Naive thymus-derived CD4-positive, alpha-beta T cell (primary cell): ENCODE measurements at regions not wholly inside any gene's neighbourhood (a gene's known extent, or its start where the extent isn't known, plus 50 kb on each side); places are given as distances from the start of the nearest gene placed in this dataset.

ENCODE experiments used
- ATAC-seq: fragments of 150-1000 bp; cut with Tn5 transposase; 2 replicates; pipeline ENCODE4 v1.10.0; 2021; ENCODE audit warnings: mild to moderate bottlenecking, moderate library complexity
- CTCF ChIA-PET: fragments of 350-600 bp; sonication (Branson Sonifier 250); formaldehyde crosslinking; loops from one replicate; lab custom pipeline; 2021; ENCODE audit warnings: antibody characterized with exemption; lab: Charles Lee
- POLR2A ChIA-PET: fragments of 350-600 bp; sonication (Branson Sonifier 250); formaldehyde crosslinking; loops from one replicate; lab custom pipeline; 2021; ENCODE audit warnings: antibody characterized with exemption, inconsistent platforms; lab: Charles Lee
- DNase-seq, 9 donors: peaks; one replicate each; pipeline versions ENCODE4 v3.0.0 to v3.0.0-alpha.2; 2020 to 2022; ENCODE audit warnings: mixed read lengths in 1 of 9
- H3K27ac ChIP-seq: one replicate; pipeline ENCODE4 v1.7.0; 2013; ENCODE audit warnings: mild to moderate bottlenecking, low read depth, low read length, moderate library complexity
- H3K27me3 ChIP-seq, 2 donors: one replicate each; pipeline ENCODE4 v1.7.0; 2013; ENCODE audit warnings: low read length in 2 of 2, mild to moderate bottlenecking in 2 of 2, moderate library complexity in 2 of 2; ENCODE audit not compliant: control insufficient read depth in 2 of 2, insufficient read depth in 2 of 2
- H3K36me3 ChIP-seq, 3 experiments: 1 replicate in 2 of 3; 2 replicates in 1 of 3; pipeline ENCODE4 v1.7.0; 2013; ENCODE audit warnings: low read length in 3 of 3, mild to moderate bottlenecking in 3 of 3, moderate library complexity in 1 of 3; ENCODE audit not compliant: insufficient read depth in 3 of 3, control insufficient read depth in 2 of 3
- H3K4me1 ChIP-seq, 2 donors: one replicate each; pipeline ENCODE4 v1.7.0; 2013; ENCODE audit warnings: low read length in 2 of 2, mild to moderate bottlenecking in 2 of 2, moderate library complexity in 1 of 2; ENCODE audit not compliant: control insufficient read depth in 2 of 2, insufficient read depth in 2 of 2
- H3K4me3 ChIP-seq: 2 replicates; pipeline ENCODE4 v1.7.0; 2013; ENCODE audit warnings: mild to moderate bottlenecking, low read length
- H3K9me3 ChIP-seq, 3 experiments: 1 replicate in 2 of 3; 2 replicates in 1 of 3; pipeline ENCODE4 v1.7.0; 2013; ENCODE audit warnings: low read length in 3 of 3; ENCODE audit not compliant: control insufficient read depth in 2 of 3
- H3K27ac Mint-ChIP-seq, 9 donors: one replicate each; pipeline ENCODE4 v1.8.0; 2020 to 2022; ENCODE audit warnings: mixed read lengths in 9 of 9, mild to moderate bottlenecking in 8 of 9, moderate library complexity in 5 of 9, inconsistent platforms in 2 of 9
- H3K27me3 Mint-ChIP-seq, 5 donors: one replicate each; pipeline ENCODE4 v1.8.0; 2021 to 2022; ENCODE audit warnings: mixed read lengths in 5 of 5, mild to moderate bottlenecking in 1 of 5
- H3K36me3 Mint-ChIP-seq, 5 donors: one replicate each; pipeline ENCODE4 v1.8.0; 2020 to 2022; ENCODE audit warnings: mixed read lengths in 5 of 5, mild to moderate bottlenecking in 3 of 5, inconsistent platforms in 1 of 5
- H3K4me1 Mint-ChIP-seq, 7 donors: one replicate each; pipeline ENCODE4 v1.8.0; 2020 to 2022; ENCODE audit warnings: mixed read lengths in 7 of 7, mild to moderate bottlenecking in 3 of 7, inconsistent platforms in 1 of 7
- H3K4me3 Mint-ChIP-seq, 10 donors: one replicate each; pipeline ENCODE4 v1.8.0; 2020 to 2022; ENCODE audit warnings: mild to moderate bottlenecking in 10 of 10, mixed read lengths in 10 of 10, moderate library complexity in 6 of 10, inconsistent platforms in 2 of 10
- H3K9me3 Mint-ChIP-seq, 11 donors: one replicate each; pipeline ENCODE4 v1.8.0; 2020 to 2022; ENCODE audit warnings: mixed read lengths in 11 of 11, mild to moderate bottlenecking in 4 of 11, inconsistent platforms in 1 of 11, moderate library complexity in 1 of 11
- intact Hi-C, 2 donors: fragments of 100-400 bp; cut with micrococcal nuclease; formaldehyde crosslinking; loops; one replicate each; pipeline ENCODE4 v1.15.1; 2023

GRCh38 chr12:89236237-89236636 is 116.1 kb downstream of the DUSP6 start:
- Histone ChIP-seq H3K36me3 (no peaks in the 10 kb centered on the region), H3K4me1 (peaks cover 18 to 54% of the 10 kb centered on the region in 2 donors), H3K4me3 (no peak overlapping the region), H3K9me3 (no peaks in the 10 kb centered on the region), H3K27me3 (no peaks in the 10 kb centered on the region), H3K27ac (no peak overlapping the region)
- ATAC-seq (no peak), DNase-seq (no peak)
- intact Hi-C loops, result loop anchor here in 1 of 2 donors (1.0 kb wide), 1 partner anchor 8 kb away; no protein-coding TSS in a partner anchor
- peak overlapping the region in 6 of 10 donors; percentile 72 to 87 (median 78) for H3K4me3 Mint-ChIP-seq
- peaks cover 55 to 94% (median 83%) of the 10 kb centered on the region in 7 donors for H3K4me1 Mint-ChIP-seq
- ChIA-PET POLR2A (interaction anchor here (0.7 to 1.9 kb wide), 3 partner anchors 7 to 9 kb away, joined by 3 to 9 read pairs (median 3); no protein-coding TSS in a partner anchor), CTCF (interaction anchor here (1.8 kb wide), 1 partner anchor 9 kb away, joined by 6 read pairs; no protein-coding TSS in a partner anchor)
- H3K9me3 Mint-ChIP-seq, result peaks cover 0 to 20% (median 3%) of the 10 kb centered on the region in 11 donors
- H3K27me3 Mint-ChIP-seq, result no peaks in the 10 kb centered on the region
- H3K36me3 Mint-ChIP-seq, result peaks cover 0 to 40% (median 4%) of the 10 kb centered on the region in 5 donors
- H3K27ac Mint-ChIP-seq, result peak overlapping the region in 1 of 9 donors; percentile 17

- POLR2A ChIA-PET, result interaction anchor here (0.7 to 1.9 kb wide), 5 partner anchors 8 to 53 kb away, joined by 3 to 9 read pairs (median 3); no protein-coding TSS in a partner anchor
- peak in 5 of 9 donors; percentile 14 to 29 (median 27) for DNase-seq
- H3K27ac Mint-ChIP-seq, result peak overlapping the region; percentile 17 to 88 (median 68)
- H3K36me3 ChIP-seq, result no peaks in the 10 kb centered on the region
- H3K4me1 Mint-ChIP-seq, result peaks cover 55 to 95% (median 88%) of the 10 kb centered on the region in 7 donors
- intact Hi-C loops, result loop anchor here (1.0 kb wide), 2 partner anchors 10 kb away; no protein-coding TSS in a partner anchor
- ATAC-seq, result peak; percentile 76
- CTCF ChIA-PET, result interaction anchor here (0.6 to 1.8 kb wide), 2 partner anchors 10 to 67 kb away, joined by 3 to 6 read pairs; no protein-coding TSS in a partner anchor
- H3K4me3 ChIP-seq, result peak overlapping the region; percentile 31
- peaks cover 18 to 54% of the 10 kb centered on the region in 2 donors for H3K4me1 ChIP-seq
- H3K9me3 Mint-ChIP-seq, result peaks cover 0 to 17% (median 3%) of the 10 kb centered on the region in 11 donors
- H3K9me3 ChIP-seq, result no peaks in the 10 kb centered on the region
- peaks cover 0 to 36% (median 4%) of the 10 kb centered on the region in 5 donors for H3K36me3 Mint-ChIP-seq
- H3K4me3 Mint-ChIP-seq, result peak overlapping the region; percentile 72 to 87 (median 78)
- H3K27me3 ChIP-seq, result no peaks in the 10 kb centered on the region
- H3K27ac ChIP-seq, result no peak overlapping the region
- H3K27me3 Mint-ChIP-seq, result no peaks in the 10 kb centered on the region
Measured at GRCh38 chr12:89235189-89235993, 116.9 kb downstream of the DUSP6 start.

- DNase-seq (no peak), ATAC-seq (no peak)
- POLR2A ChIA-PET, result interaction anchor here (0.6 to 1.6 kb wide), 3 partner anchors 9 to 63 kb away, joined by 3 to 4 read pairs (median 3); no protein-coding TSS in a partner anchor
- Histone ChIP-seq H3K9me3 (no peaks in the 10 kb centered on the region), H3K36me3 (no peaks in the 10 kb centered on the region), H3K27ac (no peak overlapping the region), H3K4me3 (no peak overlapping the region), H3K27me3 (no peaks in the 10 kb centered on the region), H3K4me1 (peaks cover 18 to 53% of the 10 kb centered on the region in 2 donors)
- peak overlapping the region; percentile 1 to 86 (median 72) for H3K4me3 Mint-ChIP-seq
- CTCF ChIA-PET, result no interaction called here
- no peaks in the 10 kb centered on the region for H3K27me3 Mint-ChIP-seq
- intact Hi-C loops, result loop anchor here (1.0 kb wide), 2 partner anchors 9 to 11 kb away; no protein-coding TSS in a partner anchor
- H3K36me3 Mint-ChIP-seq, result peaks cover 0 to 32% (median 4%) of the 10 kb centered on the region in 5 donors
- H3K4me1 Mint-ChIP-seq, result peaks cover 51 to 86% (median 84%) of the 10 kb centered on the region in 7 donors
- peak overlapping the region in 4 of 9 donors; percentile 6 to 73 (median 18) for H3K27ac Mint-ChIP-seq
- H3K9me3 Mint-ChIP-seq, result peaks cover 0 to 17% (median 3%) of the 10 kb centered on the region in 11 donors
Measured at GRCh38 chr12:89234324-89235114, 117.8 kb downstream of the DUSP6 start.

GRCh38 chr12:89231686-89232085 is 120.6 kb downstream of the DUSP6 start:
- DNase-seq (no peak), ATAC-seq (no peak)
- Mint-ChIP-seq H3K4me3 (peak overlapping the region in 3 of 10 donors; percentile 7 to 28 (median 28)), H3K36me3 (peaks cover 0 to 25% (median 0%) of the 10 kb centered on the region in 5 donors), H3K27ac (peak overlapping the region in 1 of 9 donors; percentile 53), H3K9me3 (peaks cover 0 to 10% (median 0%) of the 10 kb centered on the region in 11 donors), H3K27me3 (no peaks in the 10 kb centered on the region), H3K4me1 (peaks cover 29 to 78% (median 63%) of the 10 kb centered on the region in 7 donors)
- CTCF ChIA-PET, result interaction anchor here (0.6 to 1.3 kb wide), 3 partner anchors 12 to 49 kb away, joined by 3 to 4 read pairs (median 3); no protein-coding TSS in a partner anchor
- H3K9me3 ChIP-seq, result no peaks in the 10 kb centered on the region
- H3K4me1 ChIP-seq, result peaks cover 18 to 29% of the 10 kb centered on the region in 2 donors
- POLR2A ChIA-PET, result interaction anchor here (0.8 to 1.3 kb wide), 2 partner anchors 44 to 120 kb away, joined by 3 read pairs; partner anchors contain the start of gene DUSP6
- H3K4me3 ChIP-seq, result no peak overlapping the region
- H3K27ac ChIP-seq, result no peak overlapping the region
- intact Hi-C loops, result no loop called here
- no peaks in the 10 kb centered on the region for H3K27me3 ChIP-seq
- no peaks in the 10 kb centered on the region for H3K36me3 ChIP-seq

- H3K36me3 ChIP-seq, result no peaks in the 10 kb centered on the region
- H3K4me3 ChIP-seq, result no peak overlapping the region
- DNase-seq (no peak), ATAC-seq (no peak)
- H3K27me3 Mint-ChIP-seq, result no peaks in the 10 kb centered on the region
- peak overlapping the region in 1 of 9 donors; percentile 41 for H3K27ac Mint-ChIP-seq
- peaks cover 28 to 76% (median 62%) of the 10 kb centered on the region in 7 donors for H3K4me1 Mint-ChIP-seq
- no peaks in the 10 kb centered on the region for H3K27me3 ChIP-seq
- peaks cover 0 to 23% (median 0%) of the 10 kb centered on the region in 5 donors for H3K36me3 Mint-ChIP-seq
- H3K9me3 Mint-ChIP-seq, result peaks cover 0 to 9% (median 0%) of the 10 kb centered on the region in 11 donors
- peak overlapping the region in 1 of 10 donors; percentile 7 for H3K4me3 Mint-ChIP-seq
- intact Hi-C loops, result no loop called here
- ChIA-PET CTCF (interaction anchor here (0.7 to 1.3 kb wide), 2 partner anchors 13 to 50 kb away, joined by 3 to 4 read pairs; no protein-coding TSS in a partner anchor), POLR2A (interaction anchor here (0.7 to 0.8 kb wide), 2 partner anchors 15 to 45 kb away, joined by 3 read pairs; no protein-coding TSS in a partner anchor)
- H3K9me3 ChIP-seq, result no peaks in the 10 kb centered on the region
- peaks cover 15 to 25% of the 10 kb centered on the region in 2 donors for H3K4me1 ChIP-seq
- H3K27ac ChIP-seq, result no peak overlapping the region
Measured at GRCh38 chr12:89230376-89231315, 121.7 kb downstream of the DUSP6 start.
